HG03442 (cell line): ENCODE measurements at regions not wholly inside any gene's neighbourhood (a gene's known extent, or its start where the extent isn't known, plus 50 kb on each side); places are given as distances from the start of the nearest gene placed in this dataset.
A peak's percentile ranks its signal among the peaks of the same experiment; 100 is the strongest.
"Not testable (repeated sequence)": the region's sequence is repeated elsewhere in the genome, so short reads cannot be mapped to it uniquely, and the experiment has no call there.

Experiments used
- ATAC-seq: cut with Tn5 transposase; IDR thresholded peaks from one replicate; pipeline ENCODE4 v1.9.1; 2021; ENCODE audit warnings: mild to moderate bottlenecking, moderate library complexity; ENCODE audit not compliant: unreplicated experiment

- not testable (repeated sequence) for ATAC-seq
Measured at GRCh38 chrY:6685783-6686389, 224.6 kb upstream of the TBL1Y start.

GRCh38 chrY:6701558-6702161 is 208.8 kb upstream of the TBL1Y start:
- ATAC-seq = not testable (repeated sequence)

- peak; percentile 64 for ATAC-seq
Measured at GRCh38 chrY:6721443-6721842, 189.1 kb upstream of the TBL1Y start.

GRCh38 chrY:6747210-6747609 is 163.3 kb upstream of the TBL1Y start:
- not testable (repeated sequence) for ATAC-seq

- ATAC-seq = no peak
Measured at GRCh38 chrY:6782334-6782733, 128.2 kb upstream of the TBL1Y start.

GRCh38 chrY:6786960-6787359 is 123.5 kb upstream of the TBL1Y start:
- ATAC-seq = no peak

GRCh38 chrY:6811633-6812032 is 98.9 kb upstream of the TBL1Y start:
- peak; percentile 43 for ATAC-seq
